Gastroesophageal sphincter (tissue), 4 donors: ENCODE measurements at regions not wholly inside any gene's neighbourhood (a gene's known extent, or its start where the extent isn't known, plus 50 kb on each side); places are given as distances from the start of the nearest gene placed in this dataset.
"Not testable (repeated sequence)": the region's sequence is repeated elsewhere in the genome, so short reads cannot be mapped to it uniquely, and the experiment has no call there.

Experiments
- ATAC-seq: fragments of 150-250 bp; one replicate; pipeline ENCODE4 v1.9.1; 2016; ENCODE audit warnings: mild to moderate bottlenecking, moderate library complexity
- H3K27ac ChIP-seq, 4 donors: fragments of 200-600 bp; sonication (generic) in 3 of 4; 1 replicate in 3 of 4; 2 replicates in 1 of 4; pipeline ENCODE4 v1.5.1; 2016 to 2019
- H3K27me3 ChIP-seq: fragments of 200-600 bp; sonication (generic); one replicate; pipeline ENCODE4 v1.5.1; 2019
- H3K36me3 ChIP-seq, 2 donors: fragments of 200-600 bp; sonication (generic); one replicate each; pipeline ENCODE4 v1.5.1; 2019; ENCODE audit warnings: control low read depth in 1 of 2
- H3K4me1 ChIP-seq, 3 donors: fragments of 200-600 bp; sonication (generic); 1 replicate in 2 of 3; 2 replicates in 1 of 3; pipeline ENCODE4 v1.5.1; 2016 to 2019; ENCODE audit warnings: control low read depth in 2 of 3
- H3K4me3 ChIP-seq, 2 donors: fragments of 200-600 bp; sonication (generic); one replicate each; pipeline ENCODE4 v1.5.1; 2019; ENCODE audit warnings: mild to moderate bottlenecking in 1 of 2, moderate library complexity in 1 of 2
- H3K9me3 ChIP-seq, 3 donors: fragments of 200-600 bp; sonication (generic); one replicate each; pipeline ENCODE4 v1.5.1; 2017 to 2019; ENCODE audit warnings: control low read depth in 2 of 3
- CTCF ChIP-seq, 4 experiments: fragments of 200-600 bp in 2 of 4; fragments of 450-650 bp in 2 of 4; sonication (generic) in 1 of 4; IDR thresholded peaks; one replicate each; pipeline ENCODE4 v1.5.1; 2017 to 2019; ENCODE audit warnings: antibody characterized with exemption in 4 of 4, mild to moderate bottlenecking in 2 of 4, moderate library complexity in 2 of 4
- EP300 ChIP-seq: sonication (generic); formaldehyde crosslinking; IDR thresholded peaks from one replicate; pipeline ENCODE4 v1.6.1; 2017; ENCODE audit warnings: antibody characterized with exemption, mild to moderate bottlenecking
- POLR2A ChIP-seq, 2 donors: fragments of 450-650 bp; IDR thresholded peaks; one replicate each; pipeline ENCODE4 v1.6.1; 2017; ENCODE audit warnings: antibody characterized with exemption in 2 of 2, mild to moderate bottlenecking in 2 of 2, moderate library complexity in 1 of 2
- POLR2AphosphoS5 ChIP-seq: sonication (generic); formaldehyde crosslinking; IDR thresholded peaks from one replicate; pipeline ENCODE4 v1.6.1; 2017; ENCODE audit warnings: antibody characterized with exemption
- WGBS, 2 donors: methylation state at CpG; one replicate each; pipeline ENCODE4 v1.1.5; 2018; ENCODE audit warnings: low coverage in 1 of 2; 5-methylcytosine and 5-hydroxymethylcytosine counted together

GRCh38 chr16:8084302-8084701 is 506.0 kb downstream of the TMEM114 start:
- no peaks in the 10 kb centered on the region for H3K4me1 ChIP-seq
- H3K4me3 ChIP-seq, result no peak overlapping the region
- H3K9me3 ChIP-seq, result no peaks in the 10 kb centered on the region
- 64 to 90% methylated on average over 1 of the region's 1 CpG for WGBS, 2 donors
- TF ChIP-seq CTCF (IDR thresholded peaks at IDR 0.05), result no peak
- no peak for TF ChIP-seq POLR2AphosphoS5
- TF ChIP-seq POLR2A (IDR thresholded peaks at IDR 0.05), result no peak
- TF ChIP-seq EP300, result no peak
- no peaks in the 10 kb centered on the region for H3K36me3 ChIP-seq
- H3K27ac ChIP-seq, result no peak overlapping the region
- no peaks in the 10 kb centered on the region for H3K27me3 ChIP-seq
- no peak for ATAC-seq

DNA sequence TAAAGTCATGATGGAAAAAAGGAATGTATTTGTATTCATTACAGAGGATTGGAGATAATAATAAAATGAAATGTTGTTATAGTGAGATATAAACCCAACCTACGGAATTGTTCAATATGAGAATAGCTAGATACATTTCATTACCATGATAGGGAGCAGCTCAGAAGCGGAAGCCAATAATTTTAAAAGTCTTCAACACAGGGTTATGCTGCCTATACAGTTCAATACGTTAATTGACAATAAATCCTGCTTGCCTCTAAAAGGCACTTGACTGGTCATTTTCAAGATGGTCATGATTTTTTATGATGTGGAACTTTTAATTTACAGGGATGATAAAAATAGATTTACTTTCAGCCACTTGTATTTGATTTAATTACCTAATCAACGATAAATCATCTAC is 506.8 kb downstream of the TMEM114 start:
- Histone ChIP-seq H3K27me3 (no peaks in the 10 kb centered on the region), H3K36me3 (no peaks in the 10 kb centered on the region), H3K9me3 (no peaks in the 10 kb centered on the region), H3K27ac (no peak overlapping the region), H3K4me1 (no peaks in the 10 kb centered on the region), H3K4me3 (no peak overlapping the region)
- ATAC-seq, result no peak
- TF ChIP-seq POLR2AphosphoS5 (no peak), EP300 (no peak), POLR2A (IDR thresholded peaks at IDR 0.05) (no peak), CTCF (IDR thresholded peaks at IDR 0.05) (no peak)
- WGBS, 2 donors, result 82 to 86% methylated on average over 4 of the region's 4 CpGs

DNA sequence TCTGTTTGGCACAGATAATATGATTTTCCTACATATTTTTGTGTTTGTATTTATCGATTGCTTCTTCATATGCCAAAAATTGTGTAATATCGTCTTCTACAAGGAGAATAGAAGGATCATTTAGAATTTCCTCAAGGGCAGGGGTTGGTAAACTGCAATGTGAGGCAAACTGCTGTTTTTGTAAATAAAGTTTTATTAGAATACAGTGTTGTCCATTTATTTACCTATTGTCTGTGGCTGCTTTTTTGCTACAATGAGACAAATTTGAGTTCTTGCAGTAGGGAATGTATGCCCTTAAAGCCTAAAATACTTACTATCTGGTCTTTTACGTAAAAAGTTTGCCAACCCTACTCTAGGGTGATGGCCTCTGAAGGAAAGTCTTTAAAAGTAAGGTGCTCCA is 509.5 kb downstream of the TMEM114 start:
- Histone ChIP-seq H3K27ac (no peak overlapping the region), H3K36me3 (no peaks in the 10 kb centered on the region), H3K4me1 (no peaks in the 10 kb centered on the region), H3K9me3 (peaks cover 0 to 4% (median 0%) of the 10 kb centered on the region in 3 donors), H3K4me3 (no peak overlapping the region), H3K27me3 (no peaks in the 10 kb centered on the region)
- TF ChIP-seq POLR2AphosphoS5, result no peak
- TF ChIP-seq CTCF (IDR thresholded peaks at IDR 0.05), result no peak
- no peak for TF ChIP-seq EP300
- no peak for TF ChIP-seq POLR2A (IDR thresholded peaks at IDR 0.05)
- no peak for ATAC-seq
- WGBS, 2 donors, result 73 to 81% methylated on average over 3 of the region's 3 CpGs

- WGBS, 2 donors, result 90 to 92% methylated on average over 4 to 5 of the region's 5 CpGs
- TF ChIP-seq POLR2A (IDR thresholded peaks at IDR 0.05), result no peak
- no peak for TF ChIP-seq CTCF (IDR thresholded peaks at IDR 0.05)
- TF ChIP-seq POLR2AphosphoS5, result no peak
- TF ChIP-seq EP300, result no peak
- H3K4me3 ChIP-seq, result no peak overlapping the region
- no peaks in the 10 kb centered on the region for H3K36me3 ChIP-seq
- ATAC-seq, result no peak
- H3K27me3 ChIP-seq, result no peaks in the 10 kb centered on the region
- no peaks in the 10 kb centered on the region for H3K4me1 ChIP-seq
- H3K9me3 ChIP-seq, result peaks cover 0 to 21% (median 0%) of the 10 kb centered on the region in 3 donors
- no peak overlapping the region for H3K27ac ChIP-seq
These were observed 515.0 kb downstream of the TMEM114 start for GRCh38 chr16:8075271-8075670.

DNA sequence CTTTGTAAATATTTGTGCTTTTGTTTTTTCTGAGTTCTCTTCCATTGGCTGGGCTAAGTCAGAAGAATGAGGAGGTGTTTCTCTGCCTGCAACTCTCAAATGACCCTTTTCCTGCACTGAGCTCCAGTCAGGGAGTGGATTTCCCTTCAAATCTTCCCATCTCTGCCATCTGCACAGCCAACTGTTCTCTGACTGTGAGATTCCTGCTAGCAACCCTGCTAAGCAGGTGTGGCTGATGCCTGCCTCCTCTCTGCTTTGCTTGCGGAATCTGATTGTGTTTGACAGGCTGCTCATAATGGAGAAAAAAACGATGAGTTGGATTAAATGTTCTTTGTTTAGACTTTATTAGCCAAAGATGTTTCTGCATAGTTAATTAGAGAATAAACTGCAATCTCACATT is 519.8 kb downstream of the TMEM114 start:
- Histone ChIP-seq H3K27me3 (no peaks in the 10 kb centered on the region), H3K4me3 (no peak overlapping the region), H3K36me3 (no peaks in the 10 kb centered on the region), H3K9me3 (peaks cover 0 to 49% (median 0%) of the 10 kb centered on the region in 3 donors), H3K27ac (no peak overlapping the region), H3K4me1 (no peaks in the 10 kb centered on the region)
- TF ChIP-seq POLR2A (IDR thresholded peaks at IDR 0.05) (no peak), POLR2AphosphoS5 (no peak), CTCF (IDR thresholded peaks at IDR 0.05) (no peak), EP300 (no peak)
- 50 to 63% methylated on average over 1 to 2 of the region's 2 CpGs for whole genome bisulfite sequencing, 2 donors
- ATAC-seq, result no peak

GRCh38 chr16:8068225-8068624 is 522.1 kb downstream of the TMEM114 start:
- peaks cover 0 to 50% (median 0%) of the 10 kb centered on the region in 3 donors for H3K9me3 ChIP-seq
- H3K27ac ChIP-seq, H3K4me3 ChIP-seq, H3K27me3 ChIP-seq, H3K36me3 ChIP-seq, H3K4me1 ChIP-seq, ATAC-seq: not testable (repeated sequence)
- 83 to 89% methylated on average over 3 of the region's 3 CpGs for WGBS, 2 donors
